GM21390 (cell line): ENCODE measurements at regions not wholly inside any gene's neighbourhood (a gene's known extent, or its start where the extent isn't known, plus 50 kb on each side); places are given as distances from the start of the nearest gene placed in this dataset.
"Not testable (repeated sequence)": the region's sequence is repeated elsewhere in the genome, so short reads cannot be mapped to it uniquely, and the experiment has no call there.

ENCODE experiments used
- ATAC-seq: cut with Tn5 transposase; IDR thresholded peaks from one replicate; pipeline ENCODE4 v1.9.1; 2021; ENCODE audit not compliant: unreplicated experiment

GRCh38 chr1:198963796-198964195 is 325.0 kb downstream of the PTPRC start:
- ATAC-seq: not testable (repeated sequence)

GRCh38 chr1:198966519-198966918 is 327.7 kb downstream of the PTPRC start:
- ATAC-seq: no peak

DNA sequence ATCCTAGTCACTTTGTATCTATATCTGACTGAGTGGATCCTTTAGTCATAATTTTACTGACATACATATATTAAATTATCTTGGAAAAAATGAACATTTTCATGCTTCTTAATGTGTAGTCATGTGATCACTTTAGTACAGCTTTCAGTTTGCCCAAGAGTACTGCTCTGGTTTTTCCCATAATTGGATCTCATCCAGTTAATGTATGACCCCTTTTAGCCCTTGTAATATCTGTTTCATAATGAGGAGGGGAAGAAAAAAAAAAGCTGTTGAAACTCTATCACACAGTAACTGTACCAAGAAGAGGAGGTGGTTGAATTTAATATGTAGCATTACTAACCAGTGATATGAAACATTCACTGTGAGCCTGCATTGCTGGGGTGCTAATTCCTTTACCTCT is 328.7 kb downstream of the PTPRC start:
- ATAC-seq: no peak

DNA sequence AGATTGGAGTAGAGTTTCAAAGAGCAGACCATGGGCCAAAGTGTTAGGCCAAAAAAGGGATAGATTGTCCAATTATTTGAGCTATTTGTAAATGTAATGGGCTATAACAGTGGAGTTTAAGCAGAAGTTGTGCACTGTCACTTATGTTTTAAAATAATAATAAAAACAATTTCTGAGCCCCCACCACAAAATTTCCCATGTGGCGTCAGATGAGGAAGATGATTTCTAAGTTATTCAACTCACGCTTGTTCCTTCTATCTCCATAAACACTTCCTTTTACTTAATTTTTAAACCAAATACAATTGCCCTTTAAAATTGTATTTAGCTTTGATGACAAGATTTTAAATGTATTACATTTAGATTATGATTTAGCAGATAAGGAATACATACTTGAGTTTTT is 330.0 kb downstream of the PTPRC start:
- no peak for ATAC-seq

- no peak for ATAC-seq
Observed at GRCh38 chr1:198969981-198970380, 331.1 kb downstream of the PTPRC start.

DNA sequence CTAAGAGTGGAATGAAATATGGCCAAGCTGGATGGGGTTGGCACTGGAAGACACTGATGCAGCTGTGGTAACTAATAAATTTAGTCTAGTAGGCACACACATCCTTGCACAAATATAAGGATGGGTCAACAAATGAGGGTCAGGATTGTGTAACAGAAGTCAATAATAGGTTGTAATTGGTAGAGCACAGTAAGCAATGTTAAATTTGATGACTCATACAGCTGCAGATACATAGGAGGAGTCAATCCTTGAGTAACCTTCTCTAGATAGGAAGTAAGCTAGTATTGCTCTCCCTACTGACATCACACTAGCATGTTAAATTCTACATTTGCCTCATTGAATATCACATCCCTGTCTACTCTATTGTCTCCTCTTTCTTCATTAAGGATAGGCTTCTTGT is 332.1 kb downstream of the PTPRC start:
- no peak for ATAC-seq

DNA sequence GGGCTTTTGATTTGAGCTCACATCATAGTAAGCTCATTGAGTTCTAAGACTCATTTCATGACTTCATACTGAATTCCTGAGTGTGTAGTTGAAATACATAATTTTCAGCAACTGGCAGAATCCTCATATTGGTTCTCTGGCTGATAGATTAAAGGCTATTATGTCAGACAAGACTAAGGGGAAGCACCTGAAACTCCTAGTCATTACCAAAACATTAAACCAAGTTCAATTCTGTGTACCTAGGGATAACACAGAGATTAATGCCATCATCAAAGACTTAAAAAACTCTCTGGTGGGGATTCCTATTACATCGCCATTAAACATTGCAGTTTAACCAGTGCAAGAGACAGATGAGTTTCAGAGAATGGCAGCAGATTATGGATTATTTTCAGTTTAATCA is 339.1 kb downstream of the PTPRC start:
- ATAC-seq: no peak

GRCh38 chr1:198978523-198978922 is 339.7 kb downstream of the PTPRC start:
- ATAC-seq: no peak

DNA sequence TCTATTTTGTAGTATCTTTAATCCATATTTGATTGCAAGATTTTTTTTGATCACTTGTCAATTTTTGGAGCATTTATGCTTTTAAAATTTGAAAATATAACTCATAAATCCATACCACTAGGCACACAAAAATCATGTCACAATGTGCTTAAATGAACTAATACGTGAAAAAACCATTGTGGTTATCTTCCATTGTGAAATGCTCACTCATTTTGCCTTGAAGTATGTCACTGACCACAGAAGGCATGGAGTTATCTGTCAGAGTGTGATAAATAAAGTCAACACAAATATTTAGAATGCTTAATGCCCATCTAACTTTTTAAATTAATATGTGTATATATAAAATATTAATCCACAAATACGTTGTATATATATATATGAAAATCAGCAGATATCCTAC is 347.2 kb downstream of the PTPRC start:
- no peak for ATAC-seq

- no peak for ATAC-seq
Observed at GRCh38 chr1:198986442-198986841, 347.6 kb downstream of the PTPRC start.

DNA sequence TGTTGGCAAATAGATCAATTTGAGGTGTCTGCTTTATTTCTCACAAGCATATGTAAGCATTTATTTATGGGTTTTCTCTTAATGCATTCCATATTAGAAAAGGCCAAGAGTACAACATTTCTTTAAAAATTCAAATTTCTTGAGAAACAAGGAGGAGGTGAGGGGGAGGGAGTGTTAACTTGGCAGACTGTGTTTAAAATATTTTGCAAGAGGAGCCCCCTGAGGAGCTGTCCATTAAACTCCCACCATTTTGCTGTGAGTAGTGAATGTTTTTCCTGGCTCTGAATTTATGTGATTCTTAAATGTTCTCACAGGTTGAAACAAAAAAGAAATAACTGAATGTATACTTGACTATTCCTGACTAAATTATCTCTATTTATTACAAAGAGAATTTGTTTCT is 363.8 kb downstream of the PTPRC start:
- ATAC-seq: no peak

GRCh38 chr1:199007423-199007822 is 368.6 kb downstream of the PTPRC start:
- ATAC-seq: no peak

GRCh38 chr1:199009447-199009846 is 370.6 kb downstream of the PTPRC start:
- peak; percentile 71 for ATAC-seq

GRCh38 chr1:199010492-199010891 is 371.7 kb downstream of the PTPRC start:
- ATAC-seq: no peak

GRCh38 chr1:199010933-199011332 is 372.1 kb downstream of the PTPRC start:
- no peak for ATAC-seq

DNA sequence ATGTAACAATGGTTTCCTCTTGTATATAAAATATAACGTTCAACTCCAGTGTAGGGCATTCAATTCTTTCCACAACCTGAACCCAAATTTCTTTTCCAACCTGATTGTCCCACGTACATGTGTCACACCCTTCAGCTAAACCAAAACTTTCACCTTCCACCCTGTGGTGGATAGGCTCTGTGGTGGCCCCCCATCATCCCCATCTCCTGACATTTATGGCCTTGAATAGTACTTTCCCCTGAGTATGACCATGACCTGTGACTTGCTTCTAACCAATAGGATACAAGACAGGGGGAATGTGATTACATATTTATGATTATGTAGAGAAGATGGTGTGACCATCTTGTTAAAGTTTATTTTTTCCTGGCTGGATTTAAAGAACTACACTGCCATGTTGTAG is 377.0 kb downstream of the PTPRC start:
- ATAC-seq: no peak

GRCh38 chr1:199018471-199019135 is 379.8 kb downstream of the PTPRC start:
- ATAC-seq: no peak

- no peak for ATAC-seq
Observed at GRCh38 chr1:199020051-199020450, 381.2 kb downstream of the PTPRC start.

DNA sequence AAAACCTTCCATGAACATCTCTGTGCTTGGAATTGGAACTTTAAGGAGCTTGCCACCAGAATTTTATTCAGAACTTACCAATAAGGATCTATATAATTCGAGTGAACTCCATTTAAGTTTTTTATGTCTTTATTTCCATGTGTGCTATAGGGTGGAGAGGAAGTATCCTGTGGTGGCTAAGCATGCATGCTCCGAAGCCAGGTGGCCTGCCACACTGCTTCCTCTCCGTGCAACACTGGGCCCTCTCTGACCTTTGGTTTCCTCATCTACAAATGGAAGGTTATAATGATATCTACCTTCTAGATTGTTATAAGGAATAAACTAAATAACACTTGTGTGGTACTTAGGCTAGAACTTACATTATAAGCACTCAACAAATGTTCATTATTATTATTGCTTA is 382.1 kb downstream of the PTPRC start:
- no peak for ATAC-seq

DNA sequence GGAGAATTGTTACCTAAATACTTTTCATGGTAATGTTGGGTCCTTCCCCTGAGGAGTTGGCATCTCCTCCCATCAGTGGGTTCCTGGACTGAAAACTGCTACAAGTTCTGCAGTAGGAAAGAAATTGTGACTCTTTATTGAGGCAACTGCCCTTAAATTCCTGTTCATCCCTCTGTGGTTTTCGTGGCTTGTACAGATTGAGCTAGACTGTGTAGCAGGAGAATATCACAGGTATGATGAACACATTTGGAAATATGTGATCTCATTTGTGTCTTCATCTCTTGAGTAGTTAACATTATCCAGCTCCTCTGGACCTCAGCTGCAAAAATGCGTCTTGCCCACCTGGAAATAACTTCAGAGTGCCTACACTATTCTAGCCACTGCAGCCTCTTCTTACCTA is 390.6 kb downstream of the PTPRC start:
- no peak for ATAC-seq

DNA sequence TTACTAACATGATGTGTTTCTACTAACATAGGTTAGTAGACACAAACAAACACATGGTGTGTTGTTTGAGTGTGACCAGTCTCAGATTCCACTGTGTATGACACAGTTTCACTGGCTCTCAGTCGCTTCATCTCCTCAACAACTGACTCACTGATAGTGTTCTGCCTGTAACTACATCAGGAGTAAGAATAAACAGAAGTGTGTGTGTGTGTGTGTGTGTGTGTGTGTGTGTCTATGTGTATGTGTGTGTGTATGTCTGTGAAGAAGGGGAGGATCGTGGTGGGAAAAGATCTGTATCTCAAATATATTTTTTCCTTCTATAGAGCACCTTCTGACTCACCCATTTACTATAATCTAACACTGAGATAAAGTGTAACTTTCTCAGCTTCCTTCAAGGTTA is 391.0 kb downstream of the PTPRC start:
- ATAC-seq: no peak

GRCh38 chr1:199030541-199030940 is 391.7 kb downstream of the PTPRC start:
- not testable (repeated sequence) for ATAC-seq

DNA sequence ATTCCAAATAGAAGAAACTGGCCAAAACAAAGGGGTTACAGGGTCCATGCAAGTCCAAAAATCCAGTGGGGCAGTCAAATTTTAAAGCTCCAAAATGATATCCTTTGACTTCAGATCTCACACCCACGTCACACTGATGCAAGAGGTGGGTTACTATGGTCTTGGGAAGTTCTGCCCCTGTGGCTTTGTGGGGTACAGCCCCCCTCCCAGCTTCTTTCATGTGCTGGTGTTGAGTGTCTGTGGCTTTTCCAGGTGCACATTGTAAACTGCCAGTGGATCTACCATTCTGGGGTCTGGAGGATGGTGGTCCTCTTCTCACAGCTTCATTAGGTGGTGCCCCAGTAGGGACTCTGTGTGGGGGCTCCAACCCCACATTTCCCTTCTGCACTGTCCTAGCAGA is 392.3 kb downstream of the PTPRC start:
- not testable (repeated sequence) for ATAC-seq
